GM23338 (cell line): ENCODE measurements at regions not wholly inside any gene's neighbourhood (a gene's known extent, or its start where the extent isn't known, plus 50 kb on each side); places are given as distances from the start of the nearest gene placed in this dataset.

Experiments used
- ATAC-seq: fragments of 200-7000 bp; cut with Tn5 transposase; 3 replicates; pipeline ENCODE4 v1.9.1; 2020
- DNase-seq: peaks from one replicate; pipeline ENCODE4 v3.0.0-alpha.2; 2015; ENCODE audit warnings: low spot score
- H2AFZ ChIP-seq: fragments of 200-600 bp; sonication (generic); 2 replicates; pipeline ENCODE4 v1.8.0; 2016; ENCODE audit warnings: antibody characterized with exemption, mild to moderate bottlenecking, moderate library complexity
- H3F3A ChIP-seq: fragments of 200-600 bp; sonication (generic); replicated peaks from 2 replicates; pipeline ENCODE4 v1.8.0; 2017; ENCODE audit warnings: antibody characterized with exemption, mixed run types, low read depth
- H3K27ac ChIP-seq: fragments of 200-600 bp; sonication (generic); 2 replicates; pipeline ENCODE4 v1.6.1; 2016; ENCODE audit warnings: low read depth
- H3K27me3 ChIP-seq: fragments of 200-600 bp; sonication (generic); 2 replicates; pipeline ENCODE4 v1.8.0; 2016; ENCODE audit warnings: mild to moderate bottlenecking, mixed run types, moderate library complexity; ENCODE audit not compliant: insufficient read depth
- H3K36me3 ChIP-seq: fragments of 200-600 bp; sonication (generic); 2 replicates; pipeline ENCODE4 v1.8.0; 2016; ENCODE audit warnings: mild to moderate bottlenecking; ENCODE audit not compliant: insufficient read depth
- H3K4me1 ChIP-seq: fragments of 200-600 bp; sonication (generic); 2 replicates; pipeline ENCODE4 v1.8.0; 2016; ENCODE audit warnings: mild to moderate bottlenecking, moderate library complexity; ENCODE audit not compliant: insufficient read depth
- H3K4me2 ChIP-seq: fragments of 200-600 bp; sonication (generic); 2 replicates; pipeline ENCODE4 v1.7.1; 2017; ENCODE audit warnings: mixed run types
- H3K4me3 ChIP-seq: fragments of 200-600 bp; sonication (generic); 2 replicates; pipeline ENCODE4 v1.6.1; 2016; ENCODE audit warnings: mixed run types
- H3K79me2 ChIP-seq: fragments of 200-600 bp; sonication (generic); replicated peaks from 2 replicates; pipeline ENCODE4 v1.8.0; 2017; ENCODE audit warnings: mild to moderate bottlenecking; ENCODE audit not compliant: insufficient read depth
- H3K9me2 ChIP-seq: fragments of 200-600 bp; sonication (generic); 2 replicates; pipeline ENCODE4 v1.8.0; 2017; ENCODE audit not compliant: insufficient read depth
- H4K20me1 ChIP-seq: fragments of 200-600 bp; sonication (generic); replicated peaks from 2 replicates; pipeline ENCODE4 v1.8.0; 2017; ENCODE audit warnings: mild to moderate bottlenecking; ENCODE audit not compliant: insufficient read depth
- H3K27ac Mint-ChIP-seq: 2 replicates; pipeline ENCODE4 v1.8.0; 2020; ENCODE audit warnings: inconsistent platforms, mild to moderate bottlenecking, moderate library complexity, mixed read lengths
- H3K27me3 Mint-ChIP-seq: 3 replicates; pipeline ENCODE4 v1.8.0; 2022; ENCODE audit warnings: low read depth, mild to moderate bottlenecking, moderate library complexity, mixed read lengths, inconsistent platforms; ENCODE audit not compliant: insufficient read depth, poor library complexity
- H3K36me3 Mint-ChIP-seq: 3 replicates; pipeline ENCODE4 v1.8.0; 2021; ENCODE audit warnings: low read depth, mild to moderate bottlenecking, inconsistent platforms, moderate library complexity, mixed read lengths
- H3K4me1 Mint-ChIP-seq: 3 replicates; pipeline ENCODE4 v1.8.0; 2020; ENCODE audit warnings: mild to moderate bottlenecking, inconsistent platforms, mixed read lengths
- H3K4me3 Mint-ChIP-seq: 3 replicates; pipeline ENCODE4 v1.8.0; 2021; ENCODE audit warnings: moderate library complexity, mild to moderate bottlenecking, inconsistent platforms, mixed read lengths
- H3K9me3 Mint-ChIP-seq: 3 replicates; pipeline ENCODE4 v1.8.0; 2020; ENCODE audit warnings: moderate library complexity, mild to moderate bottlenecking, inconsistent platforms, mixed read lengths
- CREB1 ChIP-seq: fragments of 250-450 bp; sonication (Bioruptor Pico); IDR thresholded peaks from 2 replicates; pipeline ENCODE4 v1.5.0; 2020; ENCODE audit warnings: low read depth, mild to moderate bottlenecking, moderate library complexity
- CTCF ChIP-seq, 2 experiments: fragments of 200-600 bp in 1 of 2; sonication (generic) in 1 of 2; conservative IDR thresholded peaks; 2 replicates each; pipeline versions ENCODE4 v1.5.1 to v1.6.1; 2016 to 2017; ENCODE audit warnings: antibody characterized with exemption in 2 of 2, low read depth in 2 of 2, mild to moderate bottlenecking in 2 of 2, moderate library complexity in 1 of 2
- ETS1 ChIP-seq: IDR thresholded peaks from 2 replicates; pipeline ENCODE4 v1.6.1; 2016; ENCODE audit warnings: antibody characterized with exemption
- EZH2 ChIP-seq: fragments of 200-600 bp; sonication (generic); IDR thresholded peaks from one replicate; pipeline ENCODE4 v1.8.0; 2017; ENCODE audit warnings: antibody characterized with exemption, mild to moderate bottlenecking, low read depth; ENCODE audit not compliant: unreplicated experiment
- EZH2phosphoT487 ChIP-seq: fragments of 200-600 bp; sonication (generic); IDR thresholded peaks from one replicate; pipeline ENCODE4 v1.8.1; 2018; ENCODE audit warnings: antibody characterized with exemption; ENCODE audit not compliant: unreplicated experiment
- NANOG ChIP-seq: IDR thresholded peaks from 2 replicates; pipeline ENCODE4 v1.6.1; 2016; ENCODE audit warnings: antibody characterized with exemption, borderline replicate concordance
- POLR2AphosphoS5 ChIP-seq: IDR thresholded peaks from 2 replicates; pipeline ENCODE4 v1.6.1; 2016; ENCODE audit warnings: antibody characterized with exemption, low read depth
- STAT1 ChIP-seq: IDR thresholded peaks from one replicate; pipeline ENCODE4 v1.6.1; 2016; ENCODE audit warnings: antibody characterized with exemption; ENCODE audit not compliant: unreplicated experiment
- ZNF114 ChIP-seq: fragments of 250-450 bp; sonication (Bioruptor Pico); IDR thresholded peaks from 2 replicates; pipeline ENCODE4 v1.5.0; 2020; ENCODE audit warnings: mild to moderate bottlenecking, moderate library complexity
- ZNF331 ChIP-seq: fragments of 250-450 bp; sonication (Bioruptor Pico); IDR thresholded peaks from 2 replicates; pipeline ENCODE4 v1.5.0; 2020; ENCODE audit warnings: low read depth, mild to moderate bottlenecking, moderate library complexity
- ZNF462 ChIP-seq: fragments of 250-450 bp; sonication (Bioruptor Pico); IDR thresholded peaks from 2 replicates; pipeline ENCODE4 v1.5.0; 2020; ENCODE audit warnings: mild to moderate bottlenecking, moderate library complexity

GRCh38 chr13:86172961-86173360 is 373.7 kb upstream of the SLITRK6 start:
- H4K20me1 ChIP-seq, result no peaks in the 10 kb centered on the region
- H3K4me2 ChIP-seq, result no peak overlapping the region
- H3K27me3 ChIP-seq, result no peaks in the 10 kb centered on the region
- H3K79me2 ChIP-seq, result no peaks in the 10 kb centered on the region
- Mint-ChIP-seq H3K9me3 (no peaks in the 10 kb centered on the region), H3K27me3 (no peaks in the 10 kb centered on the region), H3K27ac (no peak overlapping the region), H3K36me3 (no peaks in the 10 kb centered on the region), H3K4me1 (peaks cover under 1% of the 10 kb centered on the region; the same call in 1 of the 3 replicates), H3K4me3 (no peak overlapping the region)
- no peak overlapping the region for H3K27ac ChIP-seq
- ATAC-seq (no peak), DNase-seq (no peak)
- no peak for TF ChIP-seq EZH2
- no peak for TF ChIP-seq ZNF331 (CRISPR knock-in tag)
- no peaks in the 10 kb centered on the region for H3K4me1 ChIP-seq
- H3K4me3 ChIP-seq, result no peak overlapping the region
- no peaks in the 10 kb centered on the region for H3F3A ChIP-seq
- no peak overlapping the region for H2AFZ ChIP-seq
- H3K9me2 ChIP-seq, result no peaks in the 10 kb centered on the region
- H3K36me3 ChIP-seq, result no peaks in the 10 kb centered on the region

GRCh38 chr13:86161257-86161656 is 362.0 kb upstream of the SLITRK6 start:
- DNase-seq (no peak), ATAC-seq (no peak)
- no peaks in the 10 kb centered on the region for H3K27me3 ChIP-seq
- H3K27ac ChIP-seq, result no peak overlapping the region
- no peak overlapping the region for H3K4me2 ChIP-seq
- H3K36me3 Mint-ChIP-seq, result peaks cover 10% of the 10 kb centered on the region; the same call in 2 of the 3 replicates
- no peaks in the 10 kb centered on the region for H3K27me3 Mint-ChIP-seq
- no peak overlapping the region for H3K4me3 Mint-ChIP-seq
- no peaks in the 10 kb centered on the region; the same call in 1 of the 2 replicates for H3K36me3 ChIP-seq
- H3K4me1 ChIP-seq, result no peaks in the 10 kb centered on the region
- H3F3A ChIP-seq, result no peaks in the 10 kb centered on the region; the same call in 1 of the 2 replicates
- H3K9me2 ChIP-seq, result no peaks in the 10 kb centered on the region
- H3K4me3 ChIP-seq, result no peak overlapping the region
- H3K4me1 Mint-ChIP-seq, result no peaks in the 10 kb centered on the region; the same call in 2 of the 3 replicates
- H4K20me1 ChIP-seq, result no peaks in the 10 kb centered on the region
- H3K9me3 Mint-ChIP-seq, result peaks cover 10% of the 10 kb centered on the region
- no peak overlapping the region for H3K27ac Mint-ChIP-seq
- H3K79me2 ChIP-seq, result no peaks in the 10 kb centered on the region
- no peak overlapping the region for H2AFZ ChIP-seq
- TF ChIP-seq POLR2AphosphoS5 (no peak), EZH2 (no peak), ZNF114 (no peak), ZNF462 (no peak), CREB1 (CRISPR knock-in tag) (no peak), ZNF331 (CRISPR knock-in tag) (no peak), EZH2phosphoT487 (no peak), ETS1 (no peak), NANOG (no peak), CTCF (conservative IDR thresholded peaks at IDR 0.05; ENCODE audit: low read depth in 2 of 2) (no peak), STAT1 (no peak)
